CD4-positive, alpha-beta T cell (primary cell): ENCODE measurements at regions not wholly inside any gene's neighbourhood (a gene's known extent, or its start where the extent isn't known, plus 50 kb on each side); places are given as distances from the start of the nearest gene placed in this dataset.
"Not testable (repeated sequence)": the region's sequence is repeated elsewhere in the genome, so short reads cannot be mapped to it uniquely, and the experiment has no call there.

Experiments
- ATAC-seq: fragments of 200-7000 bp; cut with Tn5 transposase; one replicate; pipeline ENCODE4 v1.10.0; 2022; ENCODE audit warnings: mild to moderate bottlenecking; ENCODE audit not compliant: poor library complexity
- CTCF ChIA-PET: fragments of 350-600 bp; sonication (Branson Sonifier 250); formaldehyde crosslinking; loops from one replicate; lab custom pipeline; 2021; ENCODE audit warnings: antibody characterized with exemption, inconsistent platforms; lab: Charles Lee
- POLR2A ChIA-PET: fragments of 350-600 bp; sonication (Branson Sonifier 250); formaldehyde crosslinking; loops from one replicate; lab custom pipeline; 2021; ENCODE audit warnings: antibody characterized with exemption, inconsistent platforms; lab: Charles Lee
- DNase-seq, 14 experiments: peaks; one replicate each; pipeline ENCODE4 v3.0.0-alpha.2; 2013 to 2020; ENCODE audit warnings: mixed read lengths in 2 of 14
- H3K27ac ChIP-seq, 2 donors: one replicate each; pipeline versions ENCODE4 v1.5.1 to v1.7.0; 2013; ENCODE audit warnings: low read length in 2 of 2, low read depth in 1 of 2, mild to moderate bottlenecking in 1 of 2
- H3K27me3 ChIP-seq, 2 experiments: 1 replicate in 1 of 2; 2 replicates in 1 of 2; pipeline versions ENCODE4 v1.6.1 to v1.7.0; 2013; ENCODE audit warnings: low read length in 2 of 2, control low read depth in 1 of 2, mild to moderate bottlenecking in 1 of 2, moderate library complexity in 1 of 2; ENCODE audit not compliant: insufficient read depth in 2 of 2, control insufficient read depth in 1 of 2
- H3K36me3 ChIP-seq: one replicate; pipeline ENCODE4 v1.6.1; 2013; ENCODE audit warnings: low read length, control low read depth; ENCODE audit not compliant: insufficient read depth
- H3K4me1 ChIP-seq: one replicate; pipeline ENCODE4 v1.6.1; 2013; ENCODE audit warnings: low read length, control low read depth; ENCODE audit not compliant: insufficient read depth
- H3K4me3 ChIP-seq: one replicate; pipeline ENCODE4 v1.5.1; 2013; ENCODE audit warnings: mild to moderate bottlenecking, low read length, moderate library complexity
- H3K9me3 ChIP-seq, 2 experiments: 1 replicate in 1 of 2; 2 replicates in 1 of 2; pipeline versions ENCODE4 v1.6.1 to v1.7.0; 2013; ENCODE audit warnings: low read length in 2 of 2, mild to moderate bottlenecking in 2 of 2, control low read depth in 1 of 2, moderate library complexity in 1 of 2; ENCODE audit not compliant: control insufficient read depth in 1 of 2, insufficient read depth in 1 of 2
- H3K27ac Mint-ChIP-seq: one replicate; pipeline ENCODE4 v1.8.0; 2020; ENCODE audit warnings: mixed read lengths
- H3K27me3 Mint-ChIP-seq: one replicate; pipeline ENCODE4 v1.8.0; 2021; ENCODE audit warnings: mixed read lengths
- H3K36me3 Mint-ChIP-seq: one replicate; pipeline ENCODE4 v1.8.0; 2021; ENCODE audit warnings: low read depth, mixed read lengths
- H3K4me1 Mint-ChIP-seq: one replicate; pipeline ENCODE4 v1.8.0; 2021; ENCODE audit warnings: low read depth, mixed read lengths
- H3K4me3 Mint-ChIP-seq: one replicate; pipeline ENCODE4 v1.8.0; 2020; ENCODE audit warnings: mild to moderate bottlenecking, mixed read lengths
- H3K9me3 Mint-ChIP-seq: one replicate; pipeline ENCODE4 v1.8.0; 2020; ENCODE audit warnings: mixed read lengths
- CTCF ChIP-seq: fragments of 200-600 bp; IDR thresholded peaks from one replicate; pipeline ENCODE4 v1.8.0; 2022; ENCODE audit warnings: antibody characterized with exemption, mild to moderate bottlenecking
- intact Hi-C, 2 experiments: fragments of 100-400 bp; cut with DNase I in 1 of 2; cut with micrococcal nuclease in 1 of 2; formaldehyde crosslinking; loops; one replicate each; pipeline versions ENCODE4 v1.15.1 to v1.9.0; 2023 to 2025; cut with DNase I, micrococcal nuclease

- intact Hi-C loops: no loop called here
- no peaks in the 10 kb centered on the region for H3K36me3 ChIP-seq
- no peaks in the 10 kb centered on the region for H3K4me1 ChIP-seq
- POLR2A ChIA-PET: no interaction called here
- ATAC-seq: no peak
- H3K4me1 Mint-ChIP-seq: no peaks in the 10 kb centered on the region
- H3K4me3 Mint-ChIP-seq: no peak overlapping the region
- no peaks in the 10 kb centered on the region for H3K27me3 ChIP-seq
- no peaks in the 10 kb centered on the region for H3K9me3 ChIP-seq
- H3K9me3 Mint-ChIP-seq: no peaks in the 10 kb centered on the region
- no peaks in the 10 kb centered on the region for H3K36me3 Mint-ChIP-seq
- no peak for TF ChIP-seq CTCF
- no peak overlapping the region for H3K27ac Mint-ChIP-seq
- no peak overlapping the region for H3K4me3 ChIP-seq
- DNase-seq: no peak
- no peak overlapping the region for H3K27ac ChIP-seq
- H3K27me3 Mint-ChIP-seq: no peaks in the 10 kb centered on the region
- CTCF ChIA-PET: no interaction called here
These were observed 530.4 kb downstream of the XYLT1 start for GRCh38 chr16:16940351-16940750.

GRCh38 chr16:16942849-16943248, 527.9 kb downstream of the XYLT1 start:
- H3K27me3 Mint-ChIP-seq, CTCF ChIA-PET: not testable (repeated sequence)

GRCh38 chr16:16945207-16945606, 525.6 kb downstream of the XYLT1 start:
- H3K27ac Mint-ChIP-seq: no peak overlapping the region
- intact Hi-C loops: no loop called here
- peaks cover 2% of the 10 kb centered on the region for H3K9me3 Mint-ChIP-seq
- H3K36me3 Mint-ChIP-seq: no peaks in the 10 kb centered on the region
- POLR2A ChIA-PET: no interaction called here
- Histone ChIP-seq H3K27ac (no peak overlapping the region), H3K9me3 (no peaks in the 10 kb centered on the region), H3K4me3 (no peak overlapping the region), H3K27me3 (no peaks in the 10 kb centered on the region), H3K4me1 (no peaks in the 10 kb centered on the region), H3K36me3 (no peaks in the 10 kb centered on the region)
- no peak for TF ChIP-seq CTCF
- ATAC-seq (no peak), DNase-seq (no peak)
- H3K4me1 Mint-ChIP-seq: no peaks in the 10 kb centered on the region
- CTCF ChIA-PET: no interaction called here
- H3K4me3 Mint-ChIP-seq: no peak overlapping the region
- H3K27me3 Mint-ChIP-seq: no peaks in the 10 kb centered on the region

More at GRCh38 chr16:16942849-16943248, 527.9 kb downstream of the XYLT1 start:
- H3K4me1 Mint-ChIP-seq, H3K27ac Mint-ChIP-seq, intact Hi-C loops, H3K27me3 ChIP-seq, H3K9me3 Mint-ChIP-seq, H3K4me3 Mint-ChIP-seq, ATAC-seq, H3K9me3 ChIP-seq, H3K27ac ChIP-seq, H3K4me3 ChIP-seq, H3K4me1 ChIP-seq, H3K36me3 ChIP-seq, H3K36me3 Mint-ChIP-seq, DNase-seq, POLR2A ChIA-PET: not testable (repeated sequence)

- peaks cover 0 to 5% of the 10 kb centered on the region in 2 experiments for H3K9me3 ChIP-seq
- no peak for ATAC-seq
- intact Hi-C loops: no loop called here
- H3K27ac ChIP-seq: no peak overlapping the region
- no peak overlapping the region for H3K27ac Mint-ChIP-seq
- peaks cover 0 to 3% of the 10 kb centered on the region in 2 experiments for H3K27me3 ChIP-seq
- no peaks in the 10 kb centered on the region for H3K27me3 Mint-ChIP-seq
- no peaks in the 10 kb centered on the region for H3K36me3 Mint-ChIP-seq
- H3K9me3 Mint-ChIP-seq: no peaks in the 10 kb centered on the region
- H3K4me1 ChIP-seq: no peaks in the 10 kb centered on the region
- CTCF ChIA-PET: no interaction called here
- no peak for TF ChIP-seq CTCF
- H3K4me3 ChIP-seq: no peak overlapping the region
- H3K36me3 ChIP-seq: no peaks in the 10 kb centered on the region
- POLR2A ChIA-PET: no interaction called here
- H3K4me1 Mint-ChIP-seq: no peaks in the 10 kb centered on the region
- H3K4me3 Mint-ChIP-seq: no peak overlapping the region
- no peak for DNase-seq
These were observed 514.4 kb downstream of the XYLT1 start for GRCh38 chr16:16956376-16956775.
